ENCODE measurements at regions not wholly inside any gene's neighbourhood (a gene's known extent, or its start where the extent isn't known, plus 50 kb on each side); places are given as distances from the start of the nearest gene placed in this dataset.

DNA sequence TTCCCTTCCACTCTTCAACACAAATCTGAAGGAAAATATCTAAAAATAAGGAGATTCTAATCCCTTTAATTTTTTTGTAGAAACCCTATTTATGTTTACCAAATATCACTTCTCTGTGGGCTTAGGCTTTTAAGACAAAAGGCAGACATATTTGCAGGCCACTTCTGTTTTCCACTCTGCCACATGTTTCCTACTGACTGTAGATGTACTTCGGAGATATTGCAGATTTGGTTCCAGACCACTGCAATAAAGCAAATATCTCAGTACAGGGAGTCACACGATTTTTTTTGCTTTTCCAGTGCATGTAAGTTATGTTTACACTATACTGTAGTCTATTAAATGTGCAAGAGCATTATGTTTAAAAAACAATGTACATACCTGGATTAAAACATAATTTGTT, 219.0 kb downstream of the SREK1 start:
- Histone ChIP-seq H3K18ac (ENCODE audit: extremely low read depth, low read length) (no peak overlapping the region), H3K23ac (ENCODE audit: insufficient read length) (no peak overlapping the region), H3K4me1 (replicated peaks in 1 of 4; ENCODE audit: control insufficient read depth in 3 of 4, insufficient read depth in 4 of 4, low read length in 3 of 4) (no peaks in the 10 kb centered on the region), H3K79me2 (ENCODE audit: control insufficient read depth in 1 of 2, insufficient read depth in 2 of 2, low read length in 2 of 2) (no peaks in the 10 kb centered on the region), H2AK5ac (ENCODE audit: low read depth, low read length) (no peak overlapping the region), H3K27ac (ENCODE audit: low read depth, low read length) (no peak overlapping the region), H2BK20ac (ENCODE audit: low read length) (no peak overlapping the region), H3K79me1 (ENCODE audit: low read depth, low read length) (no peaks in the 10 kb centered on the region), H3K56ac (replicated peaks; ENCODE audit: insufficient read length, low read depth, low read length) (no peak overlapping the region), H2BK15ac (ENCODE audit: low read length) (no peak overlapping the region), H2AFZ (ENCODE audit: low read length) (no peak overlapping the region), H2BK120ac (replicated peaks; ENCODE audit: low read depth, low read length) (no peak overlapping the region), H4K5ac (ENCODE audit: insufficient read length, low read depth, low read length) (no peak overlapping the region), H3K4me3 (ENCODE audit: extremely low read depth in 1 of 4, insufficient read depth in 2 of 4, low read depth in 3 of 4, low read length in 4 of 4) (no peak overlapping the region), H3K4ac (replicated peaks; ENCODE audit: insufficient read length, low read depth, low read length) (no peak overlapping the region), H4K8ac (ENCODE audit: extremely low read depth, insufficient read depth, low read length) (no peak overlapping the region), H3K23me2 (ENCODE audit: low read depth, low read length) (no peaks in the 10 kb centered on the region), H2BK5ac (ENCODE audit: low read depth, low read length) (no peak overlapping the region), H3K4me2 (ENCODE audit: insufficient read depth in 1 of 2, low read depth in 2 of 2, low read length in 2 of 2) (no peak overlapping the region), H3K14ac (ENCODE audit: insufficient read length) (no peak overlapping the region), H4K91ac (replicated peaks; ENCODE audit: insufficient read length, low read length) (no peak overlapping the region), H4K20me1 (replicated peaks in 1 of 2; ENCODE audit: control insufficient read depth in 1 of 2, insufficient read depth in 2 of 2, low read length in 2 of 2) (no peaks in the 10 kb centered on the region), H3K9me3 (ENCODE audit: insufficient read depth in 2 of 2, low read depth in 1 of 2, low read length in 1 of 2) (no peaks in the 10 kb centered on the region), H3K27me3 (replicated peaks in 1 of 4; ENCODE audit: control insufficient read depth in 3 of 4, extremely low read depth in 1 of 4, insufficient read depth in 3 of 4, low read length in 3 of 4) (no peaks in the 10 kb centered on the region), H3K9ac (replicated peaks in 1 of 4; ENCODE audit: extremely low read depth in 1 of 4, low read depth in 3 of 4, low read length in 3 of 4) (no peak overlapping the region), H2BK12ac (ENCODE audit: low read depth, low read length) (no peak overlapping the region), H3K36me3 (ENCODE audit: control insufficient read depth in 2 of 4, insufficient read depth in 4 of 4, low read length in 3 of 4) (no peaks in the 10 kb centered on the region)
- no peak for FAIRE-seq
- no peak for DNase-seq (ENCODE audit: low read depth in 1 of 2, low spot score in 2 of 2)
- CTCF ChIA-PET (ENCODE audit: partially characterized antibody), result no interaction called here
- WGBS, 2 experiments (ENCODE audit: extremely low coverage in 1 of 2, insufficient coverage in 1 of 2, insufficient read length in 1 of 2, insufficient replicate concordance in 2 of 2, low coverage in 1 of 2, low lambda C conversion rate in 2 of 2, missing lambda C conversion rate in 1 of 2), result 100% methylated on average over 2 of the region's 2 CpGs; no CpG with 5 or more reads in 1 of the 2 experiments
- TF ChIP-seq RXRA (IDR thresholded peaks at IDR 0.05; ENCODE audit: insufficient read depth, low read depth, low read length) (no peak), JUND (IDR thresholded peaks at IDR 0.05; ENCODE audit: low read length) (no peak), POU5F1 (IDR thresholded peaks at IDR 0.05; ENCODE audit: low read depth, low read length) (no peak), TAF7 (optimal IDR thresholded peaks at IDR 0.05; ENCODE audit: borderline replicate concordance, low read depth, low read length) (no peak), SP1 (IDR thresholded peaks at IDR 0.05; ENCODE audit: low read depth, low read length) (no peak), CEBPB (IDR thresholded peaks at IDR 0.05; ENCODE audit: low read depth, low read length) (no peak), POLR2A (IDR thresholded peaks at IDR 0.05; ENCODE audit: control extremely low read depth in 1 of 2, low read depth in 2 of 2, low read length in 2 of 2) (no peak), BCL11A (IDR thresholded peaks at IDR 0.05; ENCODE audit: low read depth in 2 of 2, low read length in 2 of 2) (no peak), JUN (IDR thresholded peaks at IDR 0.05; ENCODE audit: low read depth, low read length) (no peak)
- POLR2A ChIA-PET (ENCODE audit: partially characterized antibody), result no interaction called here
